ENCODE measurements at regions not wholly inside any gene's neighbourhood (a gene's known extent, or its start where the extent isn't known, plus 50 kb on each side); places are given as distances from the start of the nearest gene placed in this dataset.

DNA sequence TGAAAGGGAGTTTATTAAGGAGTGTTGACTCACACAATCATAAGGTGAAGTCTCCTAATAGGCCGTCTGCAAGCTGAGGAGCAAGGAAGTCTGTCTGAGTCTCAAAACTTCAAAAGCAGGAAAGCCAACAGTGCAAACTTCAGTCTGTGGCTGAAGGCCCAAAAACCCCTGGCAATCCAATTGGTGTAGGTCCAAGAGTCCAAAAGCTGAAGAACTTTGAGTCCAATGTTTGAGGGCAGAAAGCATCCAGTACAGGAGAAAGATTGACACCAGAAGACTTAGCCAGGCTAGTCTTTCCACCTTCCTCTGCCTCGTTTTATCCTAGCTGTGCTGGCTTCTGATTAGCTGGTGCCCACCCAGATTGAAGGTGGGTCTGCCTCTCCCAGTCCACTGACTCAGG is 535.2 kb downstream of the ARAP2 start:
- DNase-seq (ENCODE audit: extremely low read depth in 1 of 2, low read depth in 1 of 2): no peak

- no peak for DNase-seq (ENCODE audit: extremely low read depth in 1 of 2, low read depth in 1 of 2)
Observed at GRCh38 chr4:35710343-35710742, 534.0 kb downstream of the ARAP2 start.

GRCh38 chr4:35711127-35711526 is 533.2 kb downstream of the ARAP2 start:
- DNase-seq (ENCODE audit: extremely low read depth in 1 of 2, low read depth in 1 of 2): no peak

DNA sequence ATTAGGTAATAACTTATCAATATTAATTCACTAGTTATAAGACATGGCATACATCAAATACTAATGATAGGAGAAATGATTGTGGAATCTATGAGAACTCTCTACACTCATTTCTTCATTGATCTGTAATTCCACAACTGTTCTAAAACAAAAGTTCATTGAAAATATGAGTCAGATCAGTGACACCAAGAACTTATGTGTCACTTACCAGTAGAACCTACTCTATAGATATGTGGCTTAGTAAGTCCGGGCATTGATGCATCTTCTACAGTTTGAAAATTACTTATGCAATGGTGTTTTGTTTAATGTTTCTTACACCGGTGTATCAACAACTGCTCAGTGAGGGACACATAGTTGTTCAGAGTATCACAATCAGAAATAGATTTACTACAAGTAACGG is 520.3 kb downstream of the ARAP2 start:
- no peak for DNase-seq (ENCODE audit: extremely low read depth in 1 of 2, low read depth in 1 of 2)

- no peak for DNase-seq (ENCODE audit: extremely low read depth in 1 of 2, low read depth in 1 of 2)
Observed at GRCh38 chr4:35725131-35725530, 519.2 kb downstream of the ARAP2 start.

- DNase-seq (ENCODE audit: extremely low read depth in 1 of 2, low read depth in 1 of 2): no peak
Observed at GRCh38 chr4:35730414-35730813, 513.9 kb downstream of the ARAP2 start.

- no peak for DNase-seq (ENCODE audit: extremely low read depth in 1 of 2, low read depth in 1 of 2)
Observed at GRCh38 chr4:35734381-35735098, 509.8 kb downstream of the ARAP2 start.

GRCh38 chr4:35739308-35739707 is 505.0 kb downstream of the ARAP2 start:
- DNase-seq (ENCODE audit: extremely low read depth in 1 of 2, low read depth in 1 of 2): no peak

- no peak for DNase-seq (ENCODE audit: extremely low read depth in 1 of 2, low read depth in 1 of 2)
Observed at GRCh38 chr4:35754047-35754446, 490.3 kb downstream of the ARAP2 start.

- no peak for DNase-seq (ENCODE audit: extremely low read depth in 1 of 2, low read depth in 1 of 2)
Observed at GRCh38 chr4:35757836-35758235, 486.5 kb downstream of the ARAP2 start.

DNA sequence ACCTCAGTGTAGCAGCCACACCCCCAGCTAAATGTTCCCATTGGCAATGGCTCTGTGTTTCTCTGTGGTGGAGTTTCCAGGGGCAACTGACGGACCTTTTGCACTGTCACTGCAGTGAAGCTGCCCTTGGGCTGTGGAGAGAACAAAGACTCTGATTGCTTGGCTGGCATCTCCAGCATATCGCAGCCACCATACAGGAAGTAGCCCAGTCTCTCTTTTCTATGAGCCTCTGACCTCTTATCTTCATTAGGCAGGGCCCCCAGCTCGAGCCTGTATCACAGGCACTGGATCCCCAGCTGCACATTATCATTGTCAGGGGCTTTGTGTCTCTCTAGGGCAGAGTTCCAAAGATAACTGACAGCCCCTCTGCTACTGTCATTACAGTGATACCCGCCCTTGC is 483.5 kb downstream of the ARAP2 start:
- DNase-seq (ENCODE audit: extremely low read depth in 1 of 2, low read depth in 1 of 2): no peak

DNA sequence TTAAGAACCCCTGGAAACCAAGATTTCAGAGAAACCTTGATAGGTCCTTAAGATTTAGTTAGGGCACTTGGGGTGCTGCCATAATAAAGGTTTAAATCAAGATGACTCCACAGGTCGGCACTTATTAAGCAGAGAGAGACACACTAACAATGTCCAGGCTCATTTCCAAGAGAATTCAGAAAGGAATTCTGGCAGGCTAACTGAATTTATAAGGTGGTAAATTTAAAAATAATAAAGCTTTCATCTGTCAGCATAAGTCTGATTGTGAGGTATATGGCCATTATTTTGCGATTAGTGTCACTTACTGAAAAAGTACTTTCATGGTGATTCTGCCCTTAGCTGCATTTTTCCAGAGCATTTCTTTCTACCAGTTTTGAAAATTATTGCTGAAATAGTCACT is 472.7 kb downstream of the ARAP2 start:
- no peak for DNase-seq (ENCODE audit: extremely low read depth in 1 of 2, low read depth in 1 of 2)

GRCh38 chr4:35772291-35772690 is 472.0 kb downstream of the ARAP2 start:
- DNase-seq (ENCODE audit: extremely low read depth in 1 of 2, low read depth in 1 of 2): no peak

GRCh38 chr4:35789899-35790574 is 454.3 kb downstream of the ARAP2 start:
- DNase-seq (ENCODE audit: extremely low read depth in 1 of 2, low read depth in 1 of 2): no peak

DNA sequence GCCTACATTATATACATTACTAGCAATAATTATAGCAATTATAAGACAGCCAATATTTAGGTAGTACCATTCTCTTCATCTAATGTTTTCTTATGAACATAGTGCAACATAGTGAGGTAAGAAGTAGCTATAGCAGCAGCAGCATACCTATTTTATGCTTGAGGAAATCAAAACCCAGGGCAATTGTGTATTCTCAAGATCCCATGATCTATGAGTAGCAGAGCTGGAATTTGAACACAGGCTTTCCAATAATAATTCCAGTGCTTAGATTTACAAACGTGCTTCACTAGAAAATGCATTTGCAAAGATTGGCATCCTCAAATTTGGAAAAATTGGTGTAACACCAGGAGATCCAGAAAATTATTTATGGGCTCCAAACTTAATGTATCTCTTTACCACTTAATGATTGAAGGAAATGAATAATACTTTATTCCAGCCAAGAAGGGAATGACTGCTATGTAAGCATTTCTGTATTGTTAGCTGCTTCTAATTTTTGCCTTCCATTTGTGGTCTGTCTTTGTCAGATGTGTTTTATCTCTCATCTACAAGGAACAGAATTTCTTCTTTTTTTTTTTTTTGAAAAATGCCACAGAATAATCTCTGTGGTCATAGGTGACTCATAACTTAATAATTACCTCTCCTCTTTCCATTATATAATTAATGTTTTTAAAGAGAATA is 451.1 kb downstream of the ARAP2 start:
- DNase-seq (ENCODE audit: extremely low read depth in 1 of 2, low read depth in 1 of 2): no peak

- DNase-seq (ENCODE audit: extremely low read depth in 1 of 2, low read depth in 1 of 2): no peak
Observed at GRCh38 chr4:35793766-35794165, 450.5 kb downstream of the ARAP2 start.

DNA sequence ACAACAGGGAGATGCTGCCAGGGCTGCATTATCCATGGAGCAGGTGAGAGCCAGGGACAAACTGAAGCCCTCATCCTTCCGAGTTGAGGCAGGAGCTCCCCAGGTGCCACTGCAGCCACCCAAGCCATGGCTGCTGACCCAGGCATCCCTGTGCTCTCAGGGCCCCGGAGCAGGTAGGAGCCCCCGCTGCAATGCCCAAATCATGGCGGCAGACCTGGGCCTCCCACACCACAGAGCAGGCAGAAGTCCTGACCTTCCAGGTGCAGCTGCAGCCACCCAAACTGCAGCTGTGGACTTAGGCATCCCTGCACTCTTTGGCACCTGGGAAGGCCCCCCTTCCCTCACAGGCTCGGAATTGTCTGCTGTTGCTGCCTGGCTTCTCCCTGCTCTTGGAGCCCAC is 443.6 kb downstream of the ARAP2 start:
- DNase-seq (ENCODE audit: extremely low read depth in 1 of 2, low read depth in 1 of 2): no peak

- no peak for DNase-seq (ENCODE audit: extremely low read depth in 1 of 2, low read depth in 1 of 2)
Observed at GRCh38 chr4:35802644-35803043, 441.7 kb downstream of the ARAP2 start.

- DNase-seq (ENCODE audit: extremely low read depth in 1 of 2, low read depth in 1 of 2): no peak
Observed at GRCh38 chr4:35818520-35818919, 425.8 kb downstream of the ARAP2 start.

GRCh38 chr4:35820003-35820402 is 424.3 kb downstream of the ARAP2 start:
- DNase-seq (ENCODE audit: extremely low read depth in 1 of 2, low read depth in 1 of 2): no peak

- no peak for DNase-seq (ENCODE audit: extremely low read depth in 1 of 2, low read depth in 1 of 2)
Observed at GRCh38 chr4:35824231-35824630, 420.1 kb downstream of the ARAP2 start.

- no peak for DNase-seq (ENCODE audit: extremely low read depth in 1 of 2, low read depth in 1 of 2)
Observed at GRCh38 chr4:35835893-35836292, 408.4 kb downstream of the ARAP2 start.

Data from stimulated activated CD8-positive, alpha-beta memory T cell treated with anti-CD3 and anti-CD28 coated beads, Interleukin-7, amount 100 ng/mL, for 48 hours (primary cell).